Stimulated activated naive B cell treated with anti-CD40 and anti-IgM and Interleukin-4, amounts not matched to agents 10 μg/mL and 1 μg/mL and 100 μg/mL, for 72 hours (primary cell): ENCODE measurements at regions not wholly inside any gene's neighbourhood (a gene's known extent, or its start where the extent isn't known, plus 50 kb on each side); places are given as distances from the start of the nearest gene placed in this dataset.
"Not testable (repeated sequence)": the region's sequence is repeated elsewhere in the genome, so short reads cannot be mapped to it uniquely, and the experiment has no call there.

ENCODE experiments used
- ATAC-seq, 2 donors: fragments of 150-1000 bp; cut with Tn5 transposase; replicated peaks; 2 replicates each; pipeline ENCODE4 v1.10.0; 2021; ENCODE audit warnings: moderate library complexity in 1 of 2
- DNase-seq: peaks from one replicate; pipeline ENCODE4 v3.0.0; 2021
- H3K27ac Mint-ChIP-seq: one replicate; pipeline ENCODE4 v1.8.0; 2022; ENCODE audit warnings: mild to moderate bottlenecking, mixed read lengths
- H3K27me3 Mint-ChIP-seq, 2 donors: one replicate each; pipeline ENCODE4 v1.8.0; 2022; ENCODE audit warnings: mixed read lengths in 2 of 2
- H3K36me3 Mint-ChIP-seq, 2 donors: one replicate each; pipeline ENCODE4 v1.8.0; 2022; ENCODE audit warnings: mixed read lengths in 2 of 2, mild to moderate bottlenecking in 1 of 2
- H3K4me1 Mint-ChIP-seq, 2 donors: one replicate each; pipeline ENCODE4 v1.8.0; 2022; ENCODE audit warnings: mixed read lengths in 2 of 2, mild to moderate bottlenecking in 1 of 2
- H3K4me3 Mint-ChIP-seq, 2 donors: one replicate each; pipeline ENCODE4 v1.8.0; 2022; ENCODE audit warnings: mild to moderate bottlenecking in 2 of 2, mixed read lengths in 2 of 2, moderate library complexity in 1 of 2
- H3K9me3 Mint-ChIP-seq, 2 donors: one replicate each; pipeline ENCODE4 v1.8.0; 2022; ENCODE audit warnings: mixed read lengths in 2 of 2, mild to moderate bottlenecking in 1 of 2

GRCh38 chr13:54640719-54641118, 1612.1 kb downstream of the OLFM4 start:
- H3K9me3 Mint-ChIP-seq = peaks cover 12 to 17% of the 10 kb centered on the region in 2 donors
- H3K4me1 Mint-ChIP-seq = no peaks in the 10 kb centered on the region
- H3K4me3 Mint-ChIP-seq = no peak overlapping the region
- no peak for DNase-seq
- H3K27me3 Mint-ChIP-seq = no peaks in the 10 kb centered on the region
- no peak overlapping the region for H3K27ac Mint-ChIP-seq
- H3K36me3 Mint-ChIP-seq = no peaks in the 10 kb centered on the region
- no peak for ATAC-seq

GRCh38 chr13:54643863-54644262, 1615.2 kb downstream of the OLFM4 start:
- no peaks in the 10 kb centered on the region for H3K27me3 Mint-ChIP-seq
- no peak for ATAC-seq
- no peak for DNase-seq
- no peaks in the 10 kb centered on the region for H3K36me3 Mint-ChIP-seq
- H3K4me3 Mint-ChIP-seq = no peak overlapping the region
- no peaks in the 10 kb centered on the region for H3K4me1 Mint-ChIP-seq
- no peak overlapping the region for H3K27ac Mint-ChIP-seq
- peaks cover 7 to 10% of the 10 kb centered on the region in 2 donors for H3K9me3 Mint-ChIP-seq

GRCh38 chr13:54647275-54647674, 1618.7 kb downstream of the OLFM4 start:
- peaks cover 4 to 7% of the 10 kb centered on the region in 2 donors for H3K9me3 Mint-ChIP-seq

GRCh38 chr13:54657588-54657987, 1629.0 kb downstream of the OLFM4 start:
- no peak for ATAC-seq
- H3K27me3 Mint-ChIP-seq = no peaks in the 10 kb centered on the region
- no peak overlapping the region for H3K4me3 Mint-ChIP-seq
- no peak for DNase-seq
- H3K9me3 Mint-ChIP-seq = peaks cover 5 to 14% of the 10 kb centered on the region in 2 donors
- no peaks in the 10 kb centered on the region for H3K4me1 Mint-ChIP-seq
- H3K27ac Mint-ChIP-seq = no peak overlapping the region
- no peaks in the 10 kb centered on the region for H3K36me3 Mint-ChIP-seq

More at GRCh38 chr13:54647275-54647674, 1618.7 kb downstream of the OLFM4 start:
- ATAC-seq (no peak), DNase-seq (no peak)
- no peaks in the 10 kb centered on the region for H3K36me3 Mint-ChIP-seq
- H3K4me1 Mint-ChIP-seq = no peaks in the 10 kb centered on the region
- no peaks in the 10 kb centered on the region for H3K27me3 Mint-ChIP-seq
- H3K4me3 Mint-ChIP-seq = no peak overlapping the region
- H3K27ac Mint-ChIP-seq = no peak overlapping the region

DNA sequence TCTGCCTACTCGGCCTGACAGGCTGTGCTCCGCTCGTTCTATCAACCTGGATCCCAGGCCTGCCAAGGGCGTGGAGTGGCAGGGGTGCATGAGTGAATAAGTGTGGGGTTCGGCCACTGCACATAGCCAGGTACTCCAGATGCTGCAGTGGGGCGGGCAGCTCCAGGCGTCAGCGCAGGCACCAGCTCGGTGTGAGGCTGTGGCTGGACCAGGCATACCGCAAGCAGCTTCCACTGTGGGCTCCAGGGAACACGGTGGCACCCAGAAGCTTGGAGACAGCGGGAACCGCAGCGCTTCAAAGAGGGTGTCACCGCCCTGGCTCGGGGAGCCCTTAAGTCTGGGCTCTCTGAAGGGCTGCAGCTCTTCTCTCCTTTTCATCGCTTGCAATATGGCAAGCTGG, 1630.2 kb downstream of the OLFM4 start:
- no peaks in the 10 kb centered on the region for H3K27me3 Mint-ChIP-seq
- H3K4me3 Mint-ChIP-seq = no peak overlapping the region
- no peak for DNase-seq
- H3K4me1 Mint-ChIP-seq = no peaks in the 10 kb centered on the region
- ATAC-seq = no peak
- H3K27ac Mint-ChIP-seq = no peak overlapping the region
- peaks cover 8 to 12% of the 10 kb centered on the region in 2 donors for H3K9me3 Mint-ChIP-seq
- H3K36me3 Mint-ChIP-seq = no peaks in the 10 kb centered on the region

DNA sequence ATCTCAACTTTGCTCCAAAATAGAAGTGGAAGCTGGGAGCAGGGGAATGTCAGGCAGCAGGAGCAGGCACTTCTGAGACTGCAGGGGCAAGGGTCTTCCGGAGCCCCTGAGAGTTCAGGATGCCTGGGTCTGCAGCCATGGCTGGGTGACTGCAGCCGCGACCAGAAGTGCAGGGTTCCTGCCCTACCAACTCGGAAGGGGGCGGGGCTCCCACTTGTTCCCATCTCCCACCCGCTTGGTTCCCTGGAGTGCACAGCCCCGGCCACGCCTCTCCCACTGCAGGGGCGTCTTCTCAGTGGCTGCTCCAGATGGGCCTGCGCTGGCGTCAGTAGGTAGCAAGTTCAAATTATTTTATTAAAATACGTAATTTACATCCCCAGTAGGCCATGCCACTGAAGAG, 1631.7 kb downstream of the OLFM4 start:
- Mint-ChIP-seq H3K9me3 (peaks cover 8 to 13% of the 10 kb centered on the region in 2 donors), H3K36me3 (no peaks in the 10 kb centered on the region), H3K27ac (no peak overlapping the region), H3K4me3 (no peak overlapping the region), H3K27me3 (no peaks in the 10 kb centered on the region), H3K4me1 (no peaks in the 10 kb centered on the region)
- ATAC-seq (no peak), DNase-seq (no peak)

DNA sequence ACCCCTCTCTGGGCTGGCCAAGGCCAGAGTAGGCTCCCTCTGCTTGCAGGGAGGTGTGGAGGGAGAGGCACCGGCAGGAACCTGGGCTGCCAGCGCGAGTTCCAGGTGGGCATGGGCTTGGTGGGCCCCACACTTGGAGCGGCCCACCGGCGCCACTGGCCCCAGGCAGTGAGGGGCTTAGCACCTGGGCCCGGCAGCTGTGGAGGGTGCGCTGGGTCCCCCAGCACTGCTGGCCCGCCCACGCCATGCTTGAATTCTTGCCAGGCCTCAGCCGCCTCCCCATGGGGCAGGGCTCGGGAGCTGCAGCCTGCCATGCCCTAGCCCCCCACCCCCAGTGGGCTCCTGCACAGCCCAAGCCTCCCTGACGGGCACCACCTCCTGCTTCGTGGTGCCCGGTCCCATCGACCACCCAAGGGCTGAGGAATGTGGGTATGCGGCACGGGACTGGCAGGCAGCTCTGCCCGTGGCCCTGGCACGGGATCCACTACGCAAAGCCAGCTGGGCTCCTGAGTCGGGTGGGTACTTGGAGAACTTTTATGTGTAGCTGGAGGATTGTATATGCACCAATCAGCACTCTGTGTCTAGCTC, 1648.0 kb downstream of the OLFM4 start:
- DNase-seq = no peak
- Mint-ChIP-seq H3K27me3 (no peaks in the 10 kb centered on the region), H3K4me1 (no peaks in the 10 kb centered on the region), H3K27ac (no peak overlapping the region), H3K9me3 (peaks cover 9 to 12% of the 10 kb centered on the region in 2 donors), H3K36me3 (no peaks in the 10 kb centered on the region), H3K4me3 (no peak overlapping the region)
- ATAC-seq = no peak

DNA sequence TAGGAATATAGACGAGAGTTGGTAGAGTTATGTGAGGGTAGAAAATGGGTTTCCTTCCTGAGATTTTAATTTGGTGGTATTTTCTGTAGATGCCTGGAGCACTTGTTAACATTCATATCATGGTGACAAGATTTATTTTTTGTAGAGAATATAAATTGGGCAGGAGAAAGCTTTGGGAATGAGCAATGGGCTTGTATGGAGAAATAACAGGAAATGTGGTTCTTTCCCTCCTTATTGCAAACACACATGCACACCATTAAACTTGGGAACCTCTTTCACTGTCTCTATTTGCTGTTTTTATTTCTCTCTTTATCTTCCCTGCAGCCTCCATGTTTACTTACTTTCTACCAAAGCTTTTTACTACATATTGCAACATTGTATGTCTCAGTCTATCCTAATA, 1653.6 kb downstream of the OLFM4 start:
- peaks cover 12% of the 10 kb centered on the region in 2 donors for H3K9me3 Mint-ChIP-seq
- no peaks in the 10 kb centered on the region for H3K36me3 Mint-ChIP-seq
- no peak overlapping the region for H3K27ac Mint-ChIP-seq
- H3K4me1 Mint-ChIP-seq = no peaks in the 10 kb centered on the region
- no peaks in the 10 kb centered on the region for H3K27me3 Mint-ChIP-seq
- DNase-seq = no peak
- no peak for ATAC-seq
- no peak overlapping the region for H3K4me3 Mint-ChIP-seq

GRCh38 chr13:54687173-54687572, 1658.6 kb downstream of the OLFM4 start:
- H3K36me3 Mint-ChIP-seq = no peaks in the 10 kb centered on the region
- H3K27ac Mint-ChIP-seq = no peak overlapping the region
- DNase-seq (no peak), ATAC-seq (no peak)
- H3K9me3 Mint-ChIP-seq = peaks cover 4 to 6% of the 10 kb centered on the region in 2 donors
- H3K27me3 Mint-ChIP-seq = no peaks in the 10 kb centered on the region
- no peak overlapping the region for H3K4me3 Mint-ChIP-seq
- H3K4me1 Mint-ChIP-seq = no peaks in the 10 kb centered on the region

- ATAC-seq (no peak), DNase-seq (no peak)
- Mint-ChIP-seq H3K36me3 (no peaks in the 10 kb centered on the region), H3K27me3 (no peaks in the 10 kb centered on the region), H3K27ac (no peak overlapping the region), H3K4me3 (no peak overlapping the region), H3K4me1 (no peaks in the 10 kb centered on the region), H3K9me3 (peaks cover 2 to 6% of the 10 kb centered on the region in 2 donors)
Observed at GRCh38 chr13:54699831-54700230, 1671.2 kb downstream of the OLFM4 start.

GRCh38 chr13:54705738-54706137, 1677.1 kb downstream of the OLFM4 start:
- Mint-ChIP-seq H3K4me1 (no peaks in the 10 kb centered on the region), H3K27me3 (no peaks in the 10 kb centered on the region), H3K27ac (no peak overlapping the region), H3K36me3 (no peaks in the 10 kb centered on the region), H3K4me3 (no peak overlapping the region), H3K9me3 (peaks cover 5 to 8% of the 10 kb centered on the region in 2 donors)
- DNase-seq = no peak
- no peak for ATAC-seq

GRCh38 chr13:54706336-54706735, 1677.7 kb downstream of the OLFM4 start:
- ATAC-seq (no peak), DNase-seq (no peak)
- Mint-ChIP-seq H3K27ac (no peak overlapping the region), H3K9me3 (peaks cover 4 to 5% of the 10 kb centered on the region in 2 donors), H3K27me3 (no peaks in the 10 kb centered on the region), H3K36me3 (no peaks in the 10 kb centered on the region), H3K4me3 (no peak overlapping the region), H3K4me1 (no peaks in the 10 kb centered on the region)

DNA sequence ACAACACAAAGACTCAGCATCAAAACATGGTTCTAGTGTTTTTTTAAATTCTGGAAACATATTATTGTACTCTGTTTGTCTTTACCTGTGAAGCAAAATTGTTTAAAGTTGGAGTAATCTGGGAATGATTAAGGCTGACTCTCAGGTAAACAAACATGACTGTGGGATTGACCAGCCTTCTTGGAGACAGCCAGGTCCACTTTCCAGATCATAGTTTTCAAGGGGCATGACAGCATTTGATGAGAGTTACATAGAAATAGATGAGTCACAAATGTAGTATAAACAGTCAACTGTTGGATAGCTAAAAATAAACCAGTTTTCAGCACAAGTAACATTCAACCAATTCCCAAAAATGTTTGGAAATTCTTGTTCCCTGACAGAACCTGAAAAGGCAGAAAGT, 1680.9 kb downstream of the OLFM4 start:
- Mint-ChIP-seq H3K4me3 (no peak overlapping the region), H3K4me1 (no peaks in the 10 kb centered on the region), H3K27ac (no peak overlapping the region), H3K27me3 (no peaks in the 10 kb centered on the region), H3K9me3 (peaks cover 4 to 9% of the 10 kb centered on the region in 2 donors), H3K36me3 (no peaks in the 10 kb centered on the region)
- ATAC-seq = no peak
- no peak for DNase-seq

- DNase-seq (no peak), ATAC-seq (no peak)
- Mint-ChIP-seq H3K9me3 (peaks cover 17 to 24% of the 10 kb centered on the region in 2 donors), H3K27ac (no peak overlapping the region), H3K27me3 (no peaks in the 10 kb centered on the region), H3K4me1 (no peaks in the 10 kb centered on the region), H3K36me3 (no peaks in the 10 kb centered on the region), H3K4me3 (no peak overlapping the region)
Observed at GRCh38 chr13:54733639-54734038, 1705.0 kb downstream of the OLFM4 start.

- not testable (repeated sequence) for H3K4me3 Mint-ChIP-seq, H3K27ac Mint-ChIP-seq, H3K36me3 Mint-ChIP-seq, ATAC-seq, H3K27me3 Mint-ChIP-seq, DNase-seq, H3K4me1 Mint-ChIP-seq, H3K9me3 Mint-ChIP-seq
Observed at GRCh38 chr13:54737211-54737610, 1708.6 kb downstream of the OLFM4 start.

DNA sequence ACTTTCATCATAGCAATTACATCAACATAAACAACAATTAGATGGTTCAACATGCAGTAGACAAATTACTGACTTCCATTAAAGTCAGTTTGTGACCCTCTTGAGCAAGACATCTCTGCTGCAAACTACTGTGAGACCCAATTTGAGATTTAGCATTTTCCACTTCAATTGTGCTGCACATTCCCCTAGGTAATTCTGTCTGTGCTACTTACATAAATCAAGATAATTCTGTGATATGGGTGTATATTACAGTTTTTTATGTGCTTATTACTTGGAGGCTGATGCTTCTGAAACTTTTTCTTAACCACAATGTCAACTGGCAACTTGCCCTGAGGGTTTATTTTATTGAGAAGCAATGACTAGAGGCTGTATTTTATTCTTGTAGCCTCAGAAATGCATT, 1714.4 kb downstream of the OLFM4 start:
- Mint-ChIP-seq H3K27ac (no peak overlapping the region), H3K9me3 (peaks cover 0 to 4% of the 10 kb centered on the region in 2 donors), H3K4me3 (no peak overlapping the region), H3K36me3 (no peaks in the 10 kb centered on the region), H3K4me1 (no peaks in the 10 kb centered on the region), H3K27me3 (no peaks in the 10 kb centered on the region)
- ATAC-seq (no peak), DNase-seq (no peak)
